ENCODE measurements at regions not wholly inside any gene's neighbourhood (a gene's known extent, or its start where the extent isn't known, plus 50 kb on each side); places are given as distances from the start of the nearest gene placed in this dataset.

- H3F3A ChIP-seq (ENCODE audit: insufficient read depth), result no peaks in the 10 kb centered on the region
- H3K9me2 ChIP-seq (ENCODE audit: insufficient read depth), result no peaks in the 10 kb centered on the region
- no peaks in the 10 kb centered on the region for H4K20me1 ChIP-seq (ENCODE audit: insufficient read depth)
- H3K9me3 ChIP-seq (ENCODE audit: low read depth), result no peaks in the 10 kb centered on the region
- no peak overlapping the region for H3K4me3 ChIP-seq
- no peak for TF ChIP-seq EZH2 (IDR thresholded peaks at IDR 0.05; ENCODE audit: insufficient read depth, poor library complexity, severe bottlenecking)
- no peak for TF ChIP-seq EZH2phosphoT487 (IDR thresholded peaks at IDR 0.05; ENCODE audit: insufficient read depth, low read depth)
- no peak overlapping the region for H2AFZ ChIP-seq
- no peaks in the 10 kb centered on the region for H3K79me2 ChIP-seq (ENCODE audit: insufficient read depth)
- H3K36me3 ChIP-seq (ENCODE audit: low read depth), result no peaks in the 10 kb centered on the region
- no peaks in the 10 kb centered on the region for H3K27me3 ChIP-seq (replicated peaks; ENCODE audit: insufficient read depth)
- H3K27ac ChIP-seq, result no peak overlapping the region
- H3K4me1 ChIP-seq (ENCODE audit: insufficient read depth), result no peaks in the 10 kb centered on the region
- WGBS, 2 experiments (ENCODE audit: low coverage in 1 of 2, low lambda C conversion rate in 2 of 2, missing lambda C conversion rate in 2 of 2), result 19 to 26% methylated on average over 3 of the region's 3 CpGs
- in situ Hi-C loops (cut with MboI), result no loop called here
- H3K9ac ChIP-seq, result no peak overlapping the region
- no peak overlapping the region for H3K4me2 ChIP-seq (ENCODE audit: unreplicated experiment)
- no peak for DNase-seq
These were observed 430.0 kb upstream of the SOX5 start for GRCh38 chr12:24379433-24379832.

- Histone ChIP-seq H3K4me3 (no peak overlapping the region), H3K27ac (no peak overlapping the region), H3K9ac (no peak overlapping the region), H3K9me3 (ENCODE audit: low read depth) (no peaks in the 10 kb centered on the region), H3K9me2 (ENCODE audit: insufficient read depth) (no peaks in the 10 kb centered on the region), H4K20me1 (ENCODE audit: insufficient read depth) (no peaks in the 10 kb centered on the region), H3K4me1 (ENCODE audit: insufficient read depth) (no peaks in the 10 kb centered on the region), H3F3A (ENCODE audit: insufficient read depth) (no peaks in the 10 kb centered on the region), H3K79me2 (ENCODE audit: insufficient read depth) (no peaks in the 10 kb centered on the region), H3K36me3 (ENCODE audit: low read depth) (no peaks in the 10 kb centered on the region), H3K4me2 (ENCODE audit: unreplicated experiment) (no peak overlapping the region), H2AFZ (no peak overlapping the region), H3K27me3 (replicated peaks; ENCODE audit: insufficient read depth) (no peaks in the 10 kb centered on the region)
- in situ Hi-C loops (cut with MboI), result no loop called here
- DNase-seq, result no peak
- TF ChIP-seq EZH2phosphoT487 (IDR thresholded peaks at IDR 0.05; ENCODE audit: insufficient read depth, low read depth) (no peak), EZH2 (IDR thresholded peaks at IDR 0.05; ENCODE audit: insufficient read depth, poor library complexity, severe bottlenecking) (no peak)
- 18% methylated on average over 10 of the region's 10 CpGs for WGBS, 2 experiments (ENCODE audit: low coverage in 1 of 2, low lambda C conversion rate in 2 of 2, missing lambda C conversion rate in 2 of 2)
These were observed 429.3 kb upstream of the SOX5 start for GRCh38 chr12:24378548-24379407.

- Histone ChIP-seq H3K9me2 (ENCODE audit: insufficient read depth) (no peaks in the 10 kb centered on the region), H3K4me2 (ENCODE audit: unreplicated experiment) (no peak overlapping the region), H4K20me1 (ENCODE audit: insufficient read depth) (no peaks in the 10 kb centered on the region), H3K4me3 (no peak overlapping the region), H2AFZ (no peak overlapping the region), H3K9me3 (ENCODE audit: low read depth) (no peaks in the 10 kb centered on the region), H3K4me1 (ENCODE audit: insufficient read depth) (no peaks in the 10 kb centered on the region), H3K27ac (no peak overlapping the region), H3K79me2 (ENCODE audit: insufficient read depth) (no peaks in the 10 kb centered on the region), H3F3A (ENCODE audit: insufficient read depth) (no peaks in the 10 kb centered on the region), H3K36me3 (ENCODE audit: low read depth) (no peaks in the 10 kb centered on the region), H3K9ac (no peak overlapping the region), H3K27me3 (replicated peaks; ENCODE audit: insufficient read depth) (no peaks in the 10 kb centered on the region)
- TF ChIP-seq EZH2 (IDR thresholded peaks at IDR 0.05; ENCODE audit: insufficient read depth, poor library complexity, severe bottlenecking) (no peak), EZH2phosphoT487 (IDR thresholded peaks at IDR 0.05; ENCODE audit: insufficient read depth, low read depth) (no peak)
- in situ Hi-C loops (cut with MboI), result no loop called here
- no peak for DNase-seq
These were observed 425.0 kb upstream of the SOX5 start for GRCh38 chr12:24374452-24374851.

- Histone ChIP-seq H2AFZ (no peak overlapping the region), H3K9ac (no peak overlapping the region), H3K79me2 (ENCODE audit: insufficient read depth) (no peaks in the 10 kb centered on the region), H3K36me3 (ENCODE audit: low read depth) (no peaks in the 10 kb centered on the region), H3K4me1 (ENCODE audit: insufficient read depth) (no peaks in the 10 kb centered on the region), H3F3A (ENCODE audit: insufficient read depth) (no peaks in the 10 kb centered on the region), H4K20me1 (ENCODE audit: insufficient read depth) (no peaks in the 10 kb centered on the region), H3K4me3 (no peak overlapping the region), H3K4me2 (ENCODE audit: unreplicated experiment) (no peak overlapping the region), H3K9me2 (ENCODE audit: insufficient read depth) (no peaks in the 10 kb centered on the region), H3K27ac (no peak overlapping the region), H3K9me3 (ENCODE audit: low read depth) (no peaks in the 10 kb centered on the region), H3K27me3 (replicated peaks; ENCODE audit: insufficient read depth) (no peaks in the 10 kb centered on the region)
- TF ChIP-seq EZH2 (IDR thresholded peaks at IDR 0.05; ENCODE audit: insufficient read depth, poor library complexity, severe bottlenecking) (no peak), EZH2phosphoT487 (IDR thresholded peaks at IDR 0.05; ENCODE audit: insufficient read depth, low read depth) (no peak)
- 47 to 63% methylated on average over 3 of the region's 3 CpGs for WGBS, 2 experiments (ENCODE audit: low coverage in 1 of 2, low lambda C conversion rate in 2 of 2, missing lambda C conversion rate in 2 of 2)
- in situ Hi-C loops (cut with MboI), result no loop called here
- DNase-seq, result no peak
These were observed 423.5 kb upstream of the SOX5 start for GRCh38 chr12:24373004-24373403.
